ENCODE measurements at regions not wholly inside any gene's neighbourhood (a gene's known extent, or its start where the extent isn't known, plus 50 kb on each side); places are given as distances from the start of the nearest gene placed in this dataset.

DNA sequence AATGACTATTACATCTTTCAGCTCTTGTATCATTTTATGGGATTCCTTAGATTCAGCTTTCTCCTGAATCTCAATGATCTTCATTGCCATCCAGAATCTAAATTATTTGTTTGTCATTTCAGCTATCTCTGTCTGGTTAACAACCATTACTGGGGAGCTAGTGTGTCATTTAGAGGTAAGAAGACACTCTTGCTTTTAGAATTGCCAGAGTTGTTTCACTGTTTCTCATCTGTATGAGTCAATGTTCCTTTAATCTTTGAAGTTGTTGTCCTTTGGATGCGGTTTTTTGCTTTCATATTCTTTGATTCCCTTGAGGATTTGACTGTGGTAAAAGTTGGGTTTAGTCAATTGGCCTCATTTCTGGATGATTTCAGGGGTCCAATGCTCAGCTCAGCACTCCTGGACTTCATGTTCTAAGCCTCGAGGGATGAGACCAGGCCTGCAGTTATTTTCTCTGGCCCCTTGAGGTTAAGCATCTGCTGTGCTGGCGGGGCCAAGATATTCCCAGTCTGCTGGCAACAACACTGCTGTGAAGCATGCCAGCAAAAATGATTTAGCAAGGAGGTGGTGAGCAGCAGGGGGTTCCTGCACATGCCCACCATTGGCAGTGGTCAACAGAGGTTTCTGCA, 102.4 kb upstream of the PCSK5 start:
- H3K4me3 ChIP-seq (ENCODE audit: low read length) = no peak overlapping the region
- no peak overlapping the region for H2AFZ ChIP-seq (ENCODE audit: low read depth, low read length)
- no peaks in the 10 kb centered on the region for H3K27me3 ChIP-seq (ENCODE audit: insufficient read depth, low read depth, low read length)
- TF ChIP-seq EZH2 (IDR thresholded peaks at IDR 0.05; ENCODE audit: borderline replicate concordance, insufficient read depth, low read length, poor library complexity, severe bottlenecking) (no peak), SMC3 (conservative IDR thresholded peaks at IDR 0.05; ENCODE audit: poor library complexity) (no peak), EP300 (conservative IDR thresholded peaks at IDR 0.05; ENCODE audit: poor library complexity, severe bottlenecking) (no peak), POLR2AphosphoS5 (IDR thresholded peaks at IDR 0.05) (no peak), MXI1 (conservative IDR thresholded peaks at IDR 0.05; ENCODE audit: poor library complexity, severe bottlenecking) (no peak), RAD21 (conservative IDR thresholded peaks at IDR 0.05) (no peak), TAF1 (IDR thresholded peaks at IDR 0.05; ENCODE audit: low read depth) (no peak)
- TF ChIP-seq, protein P1, sequence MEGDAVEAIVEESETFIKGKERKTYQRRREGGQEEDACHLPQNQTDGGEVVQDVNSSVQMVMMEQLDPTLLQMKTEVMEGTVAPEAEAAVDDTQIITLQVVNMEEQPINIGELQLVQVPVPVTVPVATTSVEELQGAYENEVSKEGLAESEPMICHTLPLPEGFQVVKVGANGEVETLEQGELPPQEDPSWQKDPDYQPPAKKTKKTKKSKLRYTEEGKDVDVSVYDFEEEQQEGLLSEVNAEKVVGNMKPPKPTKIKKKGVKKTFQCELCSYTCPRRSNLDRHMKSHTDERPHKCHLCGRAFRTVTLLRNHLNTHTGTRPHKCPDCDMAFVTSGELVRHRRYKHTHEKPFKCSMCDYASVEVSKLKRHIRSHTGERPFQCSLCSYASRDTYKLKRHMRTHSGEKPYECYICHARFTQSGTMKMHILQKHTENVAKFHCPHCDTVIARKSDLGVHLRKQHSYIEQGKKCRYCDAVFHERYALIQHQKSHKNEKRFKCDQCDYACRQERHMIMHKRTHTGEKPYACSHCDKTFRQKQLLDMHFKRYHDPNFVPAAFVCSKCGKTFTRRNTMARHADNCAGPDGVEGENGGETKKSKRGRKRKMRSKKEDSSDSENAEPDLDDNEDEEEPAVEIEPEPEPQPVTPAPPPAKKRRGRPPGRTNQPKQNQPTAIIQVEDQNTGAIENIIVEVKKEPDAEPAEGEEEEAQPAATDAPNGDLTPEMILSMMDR (IDR thresholded peaks at IDR 0.05; ENCODE audit: poor library complexity, severe bottlenecking) = no peak
- TF ChIP-seq, protein P2, sequence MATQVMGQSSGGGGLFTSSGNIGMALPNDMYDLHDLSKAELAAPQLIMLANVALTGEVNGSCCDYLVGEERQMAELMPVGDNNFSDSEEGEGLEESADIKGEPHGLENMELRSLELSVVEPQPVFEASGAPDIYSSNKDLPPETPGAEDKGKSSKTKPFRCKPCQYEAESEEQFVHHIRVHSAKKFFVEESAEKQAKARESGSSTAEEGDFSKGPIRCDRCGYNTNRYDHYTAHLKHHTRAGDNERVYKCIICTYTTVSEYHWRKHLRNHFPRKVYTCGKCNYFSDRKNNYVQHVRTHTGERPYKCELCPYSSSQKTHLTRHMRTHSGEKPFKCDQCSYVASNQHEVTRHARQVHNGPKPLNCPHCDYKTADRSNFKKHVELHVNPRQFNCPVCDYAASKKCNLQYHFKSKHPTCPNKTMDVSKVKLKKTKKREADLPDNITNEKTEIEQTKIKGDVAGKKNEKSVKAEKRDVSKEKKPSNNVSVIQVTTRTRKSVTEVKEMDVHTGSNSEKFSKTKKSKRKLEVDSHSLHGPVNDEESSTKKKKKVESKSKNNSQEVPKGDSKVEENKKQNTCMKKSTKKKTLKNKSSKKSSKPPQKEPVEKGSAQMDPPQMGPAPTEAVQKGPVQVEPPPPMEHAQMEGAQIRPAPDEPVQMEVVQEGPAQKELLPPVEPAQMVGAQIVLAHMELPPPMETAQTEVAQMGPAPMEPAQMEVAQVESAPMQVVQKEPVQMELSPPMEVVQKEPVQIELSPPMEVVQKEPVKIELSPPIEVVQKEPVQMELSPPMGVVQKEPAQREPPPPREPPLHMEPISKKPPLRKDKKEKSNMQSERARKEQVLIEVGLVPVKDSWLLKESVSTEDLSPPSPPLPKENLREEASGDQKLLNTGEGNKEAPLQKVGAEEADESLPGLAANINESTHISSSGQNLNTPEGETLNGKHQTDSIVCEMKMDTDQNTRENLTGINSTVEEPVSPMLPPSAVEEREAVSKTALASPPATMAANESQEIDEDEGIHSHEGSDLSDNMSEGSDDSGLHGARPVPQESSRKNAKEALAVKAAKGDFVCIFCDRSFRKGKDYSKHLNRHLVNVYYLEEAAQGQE (IDR thresholded peaks at IDR 0.05; ENCODE audit: borderline replicate concordance) = no peak
- H3K9me2 ChIP-seq (ENCODE audit: insufficient read depth, low read length) = no peaks in the 10 kb centered on the region
- H3F3A ChIP-seq (ENCODE audit: insufficient read depth, low read length, poor library complexity, severe bottlenecking) = no peaks in the 10 kb centered on the region
- no peak overlapping the region for H3K9ac ChIP-seq (ENCODE audit: low read length)
- no peaks in the 10 kb centered on the region for H3K36me3 ChIP-seq (ENCODE audit: insufficient read depth, low read length)
- H3K27ac ChIP-seq (ENCODE audit: low read length) = no peak overlapping the region
- H4K20me1 ChIP-seq (ENCODE audit: insufficient read depth) = no peaks in the 10 kb centered on the region
- no peaks in the 10 kb centered on the region for H3K79me2 ChIP-seq (replicated peaks; ENCODE audit: insufficient read depth, low read length)
- no peak overlapping the region for H3K4me2 ChIP-seq (ENCODE audit: low read length)
- no peaks in the 10 kb centered on the region for H3K9me3 ChIP-seq (ENCODE audit: low read length)

DNA sequence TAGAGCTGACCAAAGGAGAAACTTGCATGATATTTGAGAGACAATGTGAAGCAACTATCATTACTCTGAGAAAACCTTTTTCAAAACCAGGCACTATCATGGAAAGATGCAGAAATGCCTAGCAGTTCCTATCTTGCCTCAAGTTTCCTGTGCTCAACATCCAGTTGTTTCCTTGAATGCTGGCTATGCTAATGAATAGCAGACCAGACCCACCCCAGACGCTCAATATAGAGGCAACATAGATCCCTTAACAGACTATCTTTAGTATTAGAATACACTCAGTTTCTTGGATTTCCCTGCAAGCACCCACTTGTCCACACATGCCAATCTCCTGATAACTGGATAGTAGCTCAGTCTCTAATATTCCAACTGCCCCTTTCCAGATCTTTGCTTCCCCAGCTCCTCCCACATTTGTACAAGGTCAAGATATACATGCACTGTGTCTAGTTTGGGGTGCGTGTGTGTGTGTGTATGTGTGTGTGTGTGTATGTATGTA, 93.3 kb upstream of the PCSK5 start:
- no peaks in the 10 kb centered on the region for H3F3A ChIP-seq (ENCODE audit: insufficient read depth, low read length, poor library complexity, severe bottlenecking)
- no peak overlapping the region for H3K9ac ChIP-seq (ENCODE audit: low read length)
- H3K4me3 ChIP-seq (ENCODE audit: low read length) = no peak overlapping the region
- H4K20me1 ChIP-seq (ENCODE audit: insufficient read depth) = no peaks in the 10 kb centered on the region
- no peaks in the 10 kb centered on the region for H3K27me3 ChIP-seq (ENCODE audit: insufficient read depth, low read depth, low read length)
- no peak overlapping the region for H2AFZ ChIP-seq (ENCODE audit: low read depth, low read length)
- no peaks in the 10 kb centered on the region for H3K9me3 ChIP-seq (ENCODE audit: low read length)
- H3K79me2 ChIP-seq (replicated peaks; ENCODE audit: insufficient read depth, low read length) = no peaks in the 10 kb centered on the region
- TF ChIP-seq MXI1 (conservative IDR thresholded peaks at IDR 0.05; ENCODE audit: poor library complexity, severe bottlenecking) (no peak), EZH2 (IDR thresholded peaks at IDR 0.05; ENCODE audit: borderline replicate concordance, insufficient read depth, low read length, poor library complexity, severe bottlenecking) (no peak), POLR2AphosphoS5 (IDR thresholded peaks at IDR 0.05) (no peak), RAD21 (conservative IDR thresholded peaks at IDR 0.05) (no peak)
- TF ChIP-seq, protein P1 (IDR thresholded peaks at IDR 0.05; ENCODE audit: poor library complexity, severe bottlenecking) = no peak
- TF ChIP-seq, protein P2 (IDR thresholded peaks at IDR 0.05; ENCODE audit: borderline replicate concordance) = no peak
- H3K4me2 ChIP-seq (ENCODE audit: low read length) = no peak overlapping the region
- H3K9me2 ChIP-seq (ENCODE audit: insufficient read depth, low read length) = no peaks in the 10 kb centered on the region
- H3K36me3 ChIP-seq (ENCODE audit: insufficient read depth, low read length) = no peaks in the 10 kb centered on the region
- H3K27ac ChIP-seq (ENCODE audit: low read length) = no peak overlapping the region
